ENCODE measurements at regions not wholly inside any gene's neighbourhood (a gene's known extent, or its start where the extent isn't known, plus 50 kb on each side); places are given as distances from the start of the nearest gene placed in this dataset.

DNA sequence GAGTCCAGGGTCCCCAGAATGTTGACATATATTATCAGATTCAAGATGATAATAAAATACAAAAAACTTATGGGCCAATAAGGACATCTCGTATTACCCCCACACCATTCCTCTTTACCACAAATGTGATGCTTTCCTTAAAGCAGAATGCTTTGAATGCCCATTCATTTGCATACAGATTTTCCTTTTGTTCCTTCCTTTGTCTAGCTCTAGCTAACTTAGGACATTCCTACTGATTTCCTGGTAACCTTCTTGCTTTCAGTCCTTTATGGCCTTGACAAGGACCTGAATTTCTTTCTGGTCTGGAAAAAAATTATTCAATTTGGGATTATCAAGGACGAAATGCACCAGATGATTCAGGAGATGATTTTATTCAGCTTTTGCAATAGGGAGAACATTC is 304.0 kb downstream of the TMEM114 start:
- Histone ChIP-seq H3K56ac (replicated peaks; ENCODE audit: insufficient read length, low read depth, low read length) (no peak overlapping the region), H3K23me2 (ENCODE audit: low read depth, low read length) (no peaks in the 10 kb centered on the region; the same call in 1 of the 2 replicates), H2BK120ac (replicated peaks; ENCODE audit: low read depth, low read length) (no peak overlapping the region), H3K9ac (replicated peaks in 1 of 4; ENCODE audit: extremely low read depth in 1 of 4, low read depth in 3 of 4, low read length in 3 of 4) (no peak overlapping the region), H3K9me3 (ENCODE audit: insufficient read depth in 2 of 2, low read depth in 1 of 2, low read length in 1 of 2) (no peaks in the 10 kb centered on the region), H3K23ac (ENCODE audit: insufficient read length) (no peak overlapping the region), H3K79me2 (ENCODE audit: control insufficient read depth in 1 of 2, insufficient read depth in 2 of 2, low read length in 2 of 2) (no peaks in the 10 kb centered on the region), H2BK12ac (ENCODE audit: low read depth, low read length) (no peak overlapping the region), H2AK5ac (ENCODE audit: low read depth, low read length) (no peak overlapping the region), H4K8ac (ENCODE audit: extremely low read depth, insufficient read depth, low read length) (no peak overlapping the region), H3K14ac (ENCODE audit: insufficient read length) (no peak overlapping the region), H4K91ac (replicated peaks; ENCODE audit: insufficient read length, low read length) (no peak overlapping the region), H3K4me1 (replicated peaks in 1 of 4; ENCODE audit: control insufficient read depth in 3 of 4, insufficient read depth in 4 of 4, low read length in 3 of 4) (peaks cover 0 to 12% (median 0%) of the 10 kb centered on the region in 4 experiments; a peak in 1 of 7 replicates), H4K20me1 (replicated peaks in 1 of 2; ENCODE audit: control insufficient read depth in 1 of 2, insufficient read depth in 2 of 2, low read length in 2 of 2) (no peaks in the 10 kb centered on the region), H3K4me2 (ENCODE audit: insufficient read depth in 1 of 2, low read depth in 2 of 2, low read length in 2 of 2) (0 out of 4 replicates have a peak overlapping the region, but pooled peaks of 1 of the 2 experiments have one; percentile 11), H3K36me3 (ENCODE audit: control insufficient read depth in 2 of 4, insufficient read depth in 4 of 4, low read length in 3 of 4) (no peaks in the 10 kb centered on the region), H3K18ac (ENCODE audit: extremely low read depth, low read length) (no peak overlapping the region), H3K4me3 (ENCODE audit: extremely low read depth in 1 of 4, insufficient read depth in 2 of 4, low read depth in 3 of 4, low read length in 4 of 4) (no peak overlapping the region), H2BK20ac (ENCODE audit: low read length) (no peak overlapping the region), H3K79me1 (ENCODE audit: low read depth, low read length) (no peaks in the 10 kb centered on the region), H3K27ac (ENCODE audit: low read depth, low read length) (no peak overlapping the region), H3K4ac (replicated peaks; ENCODE audit: insufficient read length, low read depth, low read length) (no peak overlapping the region), H2AFZ (ENCODE audit: low read length) (no peak overlapping the region), H2BK15ac (ENCODE audit: low read length) (no peak overlapping the region), H4K5ac (ENCODE audit: insufficient read length, low read depth, low read length) (no peak overlapping the region), H3K27me3 (replicated peaks in 1 of 4; ENCODE audit: control insufficient read depth in 3 of 4, extremely low read depth in 1 of 4, insufficient read depth in 3 of 4, low read length in 3 of 4) (no peaks in the 10 kb centered on the region), H2BK5ac (ENCODE audit: low read depth, low read length) (no peak overlapping the region)
- no peak for DNase-seq (ENCODE audit: low read depth in 1 of 2, low spot score in 2 of 2)
- WGBS, 2 experiments (ENCODE audit: extremely low coverage in 1 of 2, insufficient coverage in 1 of 2, insufficient read length in 1 of 2, insufficient replicate concordance in 2 of 2, low coverage in 1 of 2, low lambda C conversion rate in 2 of 2, missing lambda C conversion rate in 1 of 2), result 80% methylated on average over 2 of the region's 2 CpGs; no CpG with 5 or more reads in 1 of the 2 experiments
- POLR2A ChIA-PET (ENCODE audit: partially characterized antibody), result no interaction called here
- no peak for FAIRE-seq
- CTCF ChIA-PET (ENCODE audit: partially characterized antibody), result interaction anchor here (0.6 to 1.4 kb wide), 4 partner anchors 13 to 687 kb away, joined by 3 read pairs; no protein-coding TSS in a partner anchor
- TF ChIP-seq BCL11A (IDR thresholded peaks at IDR 0.05; ENCODE audit: low read depth in 2 of 2, low read length in 2 of 2) (no peak), TAF1 (IDR thresholded peaks at IDR 0.05; ENCODE audit: low read depth, low read length) (no peak), HDAC6 (IDR thresholded peaks at IDR 0.05; ENCODE audit: low read depth, low read length) (no peak), CHD1 (IDR thresholded peaks at IDR 0.05; ENCODE audit: low read depth, low read length) (no peak), CBX5 (IDR thresholded peaks at IDR 0.05; ENCODE audit: low read depth, low read length) (no peak), TAF7 (optimal IDR thresholded peaks at IDR 0.05; ENCODE audit: borderline replicate concordance, low read depth, low read length) (no peak), GABPA (IDR thresholded peaks at IDR 0.05; ENCODE audit: borderline replicate concordance, insufficient read depth, low read length) (no peak), CHD2 (IDR thresholded peaks at IDR 0.05; ENCODE audit: low read length) (no peak), FOSL1 (IDR thresholded peaks at IDR 0.05; ENCODE audit: insufficient read depth, low read depth, low read length) (no peak), POLR2AphosphoS5 (IDR thresholded peaks at IDR 0.05; ENCODE audit: low read depth, low read length) (no peak), MAFK (IDR thresholded peaks at IDR 0.05; ENCODE audit: low read depth, low read length) (no peak), EGR1 (IDR thresholded peaks at IDR 0.05; ENCODE audit: borderline replicate concordance, low read depth, low read length) (no peak), GTF2F1 (IDR thresholded peaks at IDR 0.05; ENCODE audit: borderline replicate concordance, low read depth, low read length) (no peak), RXRA (IDR thresholded peaks at IDR 0.05; ENCODE audit: insufficient read depth, low read depth, low read length) (no peak)
- TF ChIP-seq, protein P1, sequence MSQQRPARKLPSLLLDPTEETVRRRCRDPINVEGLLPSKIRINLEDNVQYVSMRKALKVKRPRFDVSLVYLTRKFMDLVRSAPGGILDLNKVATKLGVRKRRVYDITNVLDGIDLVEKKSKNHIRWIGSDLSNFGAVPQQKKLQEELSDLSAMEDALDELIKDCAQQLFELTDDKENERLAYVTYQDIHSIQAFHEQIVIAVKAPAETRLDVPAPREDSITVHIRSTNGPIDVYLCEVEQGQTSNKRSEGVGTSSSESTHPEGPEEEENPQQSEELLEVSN (IDR thresholded peaks at IDR 0.05), result no peak
